GM21526 (cell line): ENCODE measurements at regions not wholly inside any gene's neighbourhood (a gene's known extent, or its start where the extent isn't known, plus 50 kb on each side); places are given as distances from the start of the nearest gene placed in this dataset.
"Not testable (repeated sequence)": the region's sequence is repeated elsewhere in the genome, so short reads cannot be mapped to it uniquely, and the experiment has no call there.

Experiments
- ATAC-seq: cut with Tn5 transposase; IDR thresholded peaks from one replicate; pipeline ENCODE4 v1.9.1; 2021; ENCODE audit warnings: moderate library complexity; ENCODE audit not compliant: unreplicated experiment, low FRiP score

GRCh38 chr5:124954784-124955183 lies 208.3 kb upstream of the ZNF608 start:
- no peak for ATAC-seq

GRCh38 chr5:124956471-124957029 lies 210.1 kb upstream of the ZNF608 start:
- no peak for ATAC-seq

GRCh38 chr5:124957063-124957462 lies 210.6 kb upstream of the ZNF608 start:
- ATAC-seq = no peak

- no peak for ATAC-seq
Measured at GRCh38 chr5:124960266-124960665, 213.8 kb upstream of the ZNF608 start.

GRCh38 chr5:124961521-124961920 lies 215.1 kb upstream of the ZNF608 start:
- ATAC-seq = no peak

- no peak for ATAC-seq
Measured at GRCh38 chr5:124962111-124962510, 215.7 kb upstream of the ZNF608 start.

GRCh38 chr5:124962735-124963134 lies 216.3 kb upstream of the ZNF608 start:
- no peak for ATAC-seq

GRCh38 chr5:124963236-124963919 lies 216.9 kb upstream of the ZNF608 start:
- ATAC-seq = no peak

GRCh38 chr5:124966741-124967140 lies 220.3 kb upstream of the ZNF608 start:
- not testable (repeated sequence) for ATAC-seq

- not testable (repeated sequence) for ATAC-seq
Measured at GRCh38 chr5:124970381-124970780, 223.9 kb upstream of the ZNF608 start.

GRCh38 chr5:124972703-124973102 lies 226.3 kb upstream of the ZNF608 start:
- no peak for ATAC-seq

- no peak for ATAC-seq
Measured at GRCh38 chr5:124973661-124974060, 227.2 kb upstream of the ZNF608 start.

GRCh38 chr5:124976086-124976485 lies 229.6 kb upstream of the ZNF608 start:
- ATAC-seq = no peak

GRCh38 chr5:124979251-124979650 lies 232.8 kb upstream of the ZNF608 start:
- ATAC-seq = no peak

GRCh38 chr5:124980163-124980941 lies 233.9 kb upstream of the ZNF608 start:
- peak; percentile 89 for ATAC-seq

GRCh38 chr5:124981901-124982300 lies 235.5 kb upstream of the ZNF608 start:
- no peak for ATAC-seq

- no peak for ATAC-seq
Measured at GRCh38 chr5:124986170-124986569, 239.7 kb upstream of the ZNF608 start.

- ATAC-seq = no peak
Measured at GRCh38 chr5:124986667-124987066, 240.2 kb upstream of the ZNF608 start.

- ATAC-seq = not testable (repeated sequence)
Measured at GRCh38 chr5:124987786-124988185, 241.3 kb upstream of the ZNF608 start.

GRCh38 chr5:124990723-124991122 lies 244.3 kb upstream of the ZNF608 start:
- ATAC-seq = no peak

- ATAC-seq = no peak
Measured at GRCh38 chr5:124995421-124995820, 249.0 kb upstream of the ZNF608 start.
